NCI-H774 (cell line): ENCODE measurements at regions not wholly inside any gene's neighbourhood (a gene's known extent, or its start where the extent isn't known, plus 50 kb on each side); places are given as distances from the start of the nearest gene placed in this dataset.
"Not testable (repeated sequence)": the region's sequence is repeated elsewhere in the genome, so short reads cannot be mapped to it uniquely, and the experiment has no call there.

Experiments used
- DNase-seq: peaks from one replicate; lab custom pipeline; 2025; lab: John Stamatoyannopoulos, UW

GRCh38 chr2:122539311-122539710 is 783.9 kb downstream of the TSN start:
- DNase-seq: no peak

GRCh38 chr2:122539920-122540319 is 784.5 kb downstream of the TSN start:
- no peak for DNase-seq

DNA sequence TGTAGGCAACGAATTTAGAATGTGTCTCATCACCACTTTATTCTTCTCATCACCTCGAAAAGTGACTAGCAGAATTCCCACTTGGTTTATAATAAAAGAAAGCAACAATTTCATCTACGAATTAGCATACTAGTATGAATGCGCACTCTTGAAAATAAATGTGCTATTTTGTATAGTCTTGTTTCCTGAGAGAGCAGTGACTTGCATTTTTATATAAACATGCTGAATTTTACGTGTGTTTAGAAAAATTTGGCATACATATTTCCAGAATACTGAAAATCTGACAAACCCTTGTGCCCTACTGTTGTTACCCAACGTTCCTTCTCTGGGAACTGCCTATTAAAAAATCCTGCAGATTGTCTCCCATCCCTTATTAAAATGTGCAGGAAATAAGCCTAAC is 786.8 kb downstream of the TSN start:
- no peak for DNase-seq

GRCh38 chr2:122542646-122543045 is 787.2 kb downstream of the TSN start:
- no peak for DNase-seq

- no peak for DNase-seq
These were observed 788.4 kb downstream of the TSN start for GRCh38 chr2:122543815-122544214.

DNA sequence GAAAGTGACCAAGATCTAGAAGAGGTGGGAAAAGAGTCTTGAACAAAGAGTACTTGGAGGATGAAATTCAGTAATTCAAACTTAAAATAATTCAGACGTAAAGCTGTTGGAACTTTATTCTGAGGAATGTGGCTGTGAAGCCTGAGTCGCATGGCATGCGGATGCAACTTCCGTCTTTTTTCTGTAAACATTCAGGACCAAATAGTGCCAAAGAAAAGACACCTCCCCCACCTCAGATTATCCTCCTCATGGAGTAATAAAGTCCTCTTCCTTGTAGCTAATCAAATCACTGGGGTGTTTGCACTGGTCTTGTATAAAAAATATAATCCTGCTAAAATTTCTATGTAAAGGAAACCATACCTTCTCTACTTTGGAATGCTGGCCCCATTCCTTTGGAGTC is 790.4 kb downstream of the TSN start:
- no peak for DNase-seq

DNA sequence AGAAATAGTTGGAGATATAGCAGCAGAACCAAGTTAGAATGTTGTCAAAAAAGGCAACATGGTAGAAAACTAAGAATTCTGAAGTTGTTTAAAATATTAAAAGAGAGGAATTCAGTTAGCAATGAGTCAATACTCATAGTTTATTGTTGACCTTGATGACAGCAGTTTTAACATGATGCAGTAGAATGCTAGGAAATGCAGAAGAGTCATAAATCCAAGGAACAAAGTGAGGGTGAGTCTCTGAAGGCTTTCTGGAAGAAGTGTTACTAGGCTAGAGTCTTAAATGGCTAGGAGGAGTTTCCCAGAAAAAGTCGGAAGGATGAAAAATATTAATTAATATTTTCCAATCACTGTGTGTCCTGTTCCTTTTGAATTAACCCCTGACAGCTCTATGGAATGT is 807.3 kb downstream of the TSN start:
- DNase-seq: no peak

DNA sequence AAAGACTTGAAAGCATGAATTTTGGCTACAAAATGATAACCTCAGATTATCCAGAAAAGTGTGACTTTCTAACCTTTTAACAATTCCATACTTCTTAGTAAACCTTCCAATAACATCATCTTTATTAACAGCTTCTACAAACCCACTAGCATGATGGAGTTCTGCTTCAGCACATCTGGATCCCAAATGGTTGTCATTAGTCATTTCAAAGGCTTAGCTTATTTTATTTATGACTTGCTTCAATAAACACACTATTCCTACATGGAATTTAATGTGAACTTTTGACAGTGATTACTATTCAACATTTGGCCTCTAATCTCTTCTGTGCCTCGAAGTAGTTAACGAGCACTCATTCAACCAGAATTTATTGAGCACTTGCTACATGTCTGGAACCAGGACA is 808.3 kb downstream of the TSN start:
- DNase-seq: no peak

- DNase-seq: no peak
These were observed 809.4 kb downstream of the TSN start for GRCh38 chr2:122564843-122565242.

DNA sequence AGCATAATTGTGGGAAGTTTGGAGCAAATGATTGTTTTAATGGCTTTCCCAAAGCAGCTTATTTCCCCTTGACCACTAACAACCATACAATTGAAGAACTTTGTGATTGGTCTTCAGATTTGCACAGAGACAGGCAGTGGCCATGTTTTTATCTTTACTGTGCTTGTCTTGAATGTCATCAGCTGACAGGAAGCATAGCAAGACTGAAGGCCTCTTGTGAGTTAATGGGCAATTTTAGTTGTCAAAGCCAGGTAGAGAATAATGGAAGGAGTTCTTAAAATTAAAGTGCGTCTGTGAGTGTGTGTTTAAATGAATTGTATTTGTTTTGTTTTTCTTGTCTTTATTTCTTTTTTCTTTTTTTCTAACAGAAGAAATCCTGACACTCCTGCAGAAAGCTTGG is 809.9 kb downstream of the TSN start:
- no peak for DNase-seq

DNA sequence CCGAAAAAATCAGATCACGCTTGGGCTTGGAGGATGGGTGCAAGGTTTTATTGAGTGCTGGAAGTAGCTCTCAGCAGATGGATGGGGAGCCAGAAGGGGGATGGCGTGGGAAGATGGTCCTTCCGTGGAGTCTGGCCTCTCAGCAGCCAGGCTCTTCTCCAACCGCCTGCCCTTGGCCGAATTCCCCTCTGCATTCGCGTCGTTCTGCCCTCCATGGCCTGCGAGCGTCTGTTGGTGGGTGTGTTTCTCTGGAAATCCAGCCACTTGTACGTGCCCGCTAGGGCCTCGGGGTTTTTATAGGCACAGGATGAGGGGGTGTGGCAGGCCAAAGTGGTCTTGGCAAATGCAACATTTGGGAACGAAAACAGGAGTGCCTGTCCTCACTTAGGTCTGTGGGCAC is 815.2 kb downstream of the TSN start:
- DNase-seq: no peak

DNA sequence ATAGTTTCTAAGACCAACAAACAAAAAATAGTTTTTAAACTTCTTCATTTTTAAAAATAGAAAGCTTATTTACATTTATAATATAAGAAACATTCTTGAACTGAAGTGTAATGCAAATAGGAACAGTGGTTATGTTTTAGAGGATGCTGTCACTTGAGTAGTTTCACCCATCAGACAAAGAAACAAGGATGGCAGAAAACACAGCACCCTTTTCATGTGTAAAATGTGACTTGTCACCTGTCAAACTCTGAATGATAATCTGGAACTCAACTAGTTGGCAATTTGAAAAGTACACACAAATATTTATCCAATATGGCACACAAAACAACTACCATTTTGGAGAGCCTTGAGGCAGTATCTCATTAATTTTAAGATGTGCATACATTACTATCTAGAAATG is 816.0 kb downstream of the TSN start:
- DNase-seq: not testable (repeated sequence)

- no peak for DNase-seq
These were observed 819.6 kb downstream of the TSN start for GRCh38 chr2:122575076-122575475.

GRCh38 chr2:122583159-122583917 is 827.9 kb downstream of the TSN start:
- no peak for DNase-seq

DNA sequence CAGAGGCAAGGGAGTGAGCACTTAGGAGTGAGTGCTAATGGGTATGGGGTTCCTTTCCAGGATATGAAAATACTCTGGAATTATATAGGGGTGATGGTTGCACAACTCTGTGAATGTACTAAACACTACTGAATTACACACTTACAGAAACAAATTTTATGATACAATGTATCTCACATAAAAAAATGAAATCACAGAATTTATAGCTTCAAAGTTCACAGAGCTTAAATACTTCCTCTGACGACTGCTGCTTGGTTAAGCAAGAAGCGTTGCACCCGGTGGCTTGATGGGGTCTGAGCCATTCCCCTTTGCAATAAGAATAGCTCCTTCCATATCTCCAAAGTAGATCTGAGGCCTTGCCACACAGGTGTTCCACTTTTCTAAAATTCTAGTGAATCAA is 835.1 kb downstream of the TSN start:
- DNase-seq: no peak

DNA sequence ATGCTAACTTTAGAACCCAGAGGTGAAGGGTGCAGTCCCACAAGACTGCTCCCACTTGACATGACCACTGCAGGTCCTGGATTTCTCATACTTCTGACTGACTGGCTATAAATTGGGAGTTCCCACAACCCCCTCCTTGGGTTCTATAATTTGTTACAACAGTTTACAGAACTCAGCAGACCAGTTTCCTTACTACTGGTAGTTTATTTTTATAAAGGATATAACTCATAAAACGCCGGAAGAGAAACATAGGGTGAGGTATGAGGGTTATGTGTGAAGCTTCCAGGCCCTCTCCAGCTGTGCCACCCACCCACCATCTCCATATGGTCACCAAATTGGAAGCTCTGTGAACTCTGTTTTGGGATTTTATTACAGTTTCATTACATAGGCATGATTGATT is 839.6 kb downstream of the TSN start:
- no peak for DNase-seq

DNA sequence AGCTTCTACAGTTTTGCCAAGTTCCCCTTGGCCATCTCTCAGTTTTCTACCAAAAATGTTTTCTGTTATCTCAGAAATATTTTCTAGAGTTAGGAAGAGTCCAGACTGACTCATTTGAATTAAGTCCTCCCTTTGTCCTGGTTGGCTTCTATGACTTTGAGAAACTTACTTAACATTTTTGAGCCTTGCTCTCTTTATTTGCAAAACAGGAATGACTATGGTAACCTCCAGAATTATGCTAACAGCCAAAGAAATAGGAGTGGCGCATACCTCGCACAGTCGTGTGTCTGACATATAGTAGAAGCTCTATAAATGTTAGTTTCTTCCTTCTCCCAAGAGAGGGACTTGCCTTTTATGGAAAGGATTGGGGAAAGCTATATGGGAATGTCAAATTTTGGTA is 841.1 kb downstream of the TSN start:
- DNase-seq: no peak

- no peak for DNase-seq
These were observed 843.3 kb downstream of the TSN start for GRCh38 chr2:122598784-122599183.

DNA sequence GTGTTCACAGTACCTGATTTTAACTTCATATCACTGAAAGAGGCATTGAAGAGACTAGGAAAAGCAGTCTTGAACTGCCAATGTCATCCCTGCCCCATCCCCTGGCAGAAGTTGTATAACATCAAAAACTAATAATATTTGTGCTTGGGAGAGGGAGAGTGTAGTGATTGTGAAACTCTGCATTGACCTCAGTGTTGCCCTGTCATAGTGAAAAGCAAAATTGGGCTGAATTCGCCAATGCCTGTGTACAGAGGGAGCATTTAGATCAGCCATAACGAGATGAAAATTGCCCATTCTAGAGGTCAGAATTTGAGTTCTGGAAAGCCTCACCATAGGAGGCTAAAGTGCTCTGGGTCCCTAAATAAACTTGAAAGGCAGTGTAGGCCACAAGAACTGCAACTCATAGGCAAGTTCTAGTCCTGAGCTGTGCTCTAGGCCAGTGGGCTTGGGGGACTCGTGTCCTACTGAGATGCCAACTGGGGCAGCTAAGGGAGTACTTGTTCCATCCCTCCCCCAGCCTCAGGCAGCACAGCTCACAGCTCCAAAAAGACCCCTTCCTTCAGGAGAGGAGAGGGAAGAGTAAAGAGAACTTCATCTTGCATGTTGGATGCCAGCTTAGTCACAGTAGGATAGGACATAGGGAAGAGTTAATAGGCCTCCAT is 855.6 kb downstream of the TSN start:
- DNase-seq: no peak

GRCh38 chr2:122622934-122623333 is 867.5 kb downstream of the TSN start:
- no peak for DNase-seq

GRCh38 chr2:122627388-122627787 is 871.9 kb downstream of the TSN start:
- no peak for DNase-seq

DNA sequence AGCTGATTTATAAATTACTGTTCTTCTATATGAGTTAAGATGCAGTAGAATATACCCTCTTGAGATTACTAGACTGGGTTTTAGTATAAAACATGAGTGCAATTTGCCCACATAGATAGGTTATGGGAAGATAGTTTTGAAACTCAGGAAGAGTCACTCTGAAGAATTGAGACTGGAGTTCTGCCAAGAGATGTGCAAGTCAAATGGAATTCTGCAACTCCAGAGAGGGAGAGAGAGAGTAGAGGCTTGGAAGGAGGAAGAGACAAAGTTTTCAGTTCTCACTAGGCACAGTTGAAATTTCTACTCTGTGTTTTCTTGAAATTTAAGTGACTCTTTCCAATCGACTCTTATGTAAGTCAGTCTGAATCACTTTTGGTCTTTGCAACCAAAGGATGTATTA is 878.8 kb downstream of the TSN start:
- DNase-seq: no peak

GRCh38 chr2:122634920-122635319 is 879.5 kb downstream of the TSN start:
- DNase-seq: no peak

DNA sequence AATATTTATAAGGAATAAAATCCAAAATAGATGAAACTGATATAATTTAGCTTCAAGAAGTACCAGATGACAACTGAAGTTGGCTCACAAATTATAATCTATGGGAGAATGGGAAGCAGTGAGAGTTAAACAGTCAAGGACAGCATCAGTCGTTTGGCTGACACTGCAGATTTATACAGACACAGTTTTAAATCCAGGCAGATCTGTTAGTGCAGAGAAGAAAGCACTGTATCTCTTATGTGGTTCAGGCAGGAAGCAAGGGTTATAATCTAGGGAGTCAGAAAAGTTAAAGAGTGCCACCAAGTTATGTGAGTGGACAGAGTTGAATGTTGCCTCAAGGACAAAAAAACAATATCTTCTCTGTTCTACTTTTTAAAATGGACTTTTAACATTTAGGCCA is 880.2 kb downstream of the TSN start:
- DNase-seq: no peak
